Activated T-helper 1 cell treated with anti-CD3 and anti-CD28 coated beads, Interleukin-12 subunit alpha, Interleukin-12 subunit beta, Interleukin-2, Interleukin-4 antibody, amounts not matched to agents 30 ng/mL and 10 ng/mL and 1 ng/mL, durations not matched to agents 14 hours and 24 hours and 36 hours (primary cell): ENCODE measurements at regions not wholly inside any gene's neighbourhood (a gene's known extent, or its start where the extent isn't known, plus 50 kb on each side); places are given as distances from the start of the nearest gene placed in this dataset.

ENCODE experiments used
- DNase-seq: peaks from one replicate; pipeline ENCODE4 v3.0.0; 2021; ENCODE audit warnings: low spot score
- H3K27ac Mint-ChIP-seq: one replicate; pipeline ENCODE4 v1.8.0; 2021; ENCODE audit warnings: mild to moderate bottlenecking, mixed read lengths
- H3K27me3 Mint-ChIP-seq: one replicate; pipeline ENCODE4 v1.8.0; 2022; ENCODE audit warnings: mild to moderate bottlenecking, moderate library complexity, mixed read lengths; ENCODE audit not compliant: insufficient read depth
- H3K36me3 Mint-ChIP-seq: one replicate; pipeline ENCODE4 v1.8.0; 2021; ENCODE audit warnings: low read depth, mixed read lengths
- H3K4me1 Mint-ChIP-seq: one replicate; pipeline ENCODE4 v1.8.0; 2021; ENCODE audit warnings: low read depth, mixed read lengths
- H3K4me3 Mint-ChIP-seq: one replicate; pipeline ENCODE4 v1.8.0; 2021; ENCODE audit warnings: mild to moderate bottlenecking, moderate library complexity, mixed read lengths
- H3K9me3 Mint-ChIP-seq: one replicate; pipeline ENCODE4 v1.8.0; 2021; ENCODE audit warnings: mixed read lengths
- intact Hi-C: fragments of 100-400 bp; cut with micrococcal nuclease; formaldehyde crosslinking; loops from one replicate; pipeline ENCODE4 v1.15.1; 2024

DNA sequence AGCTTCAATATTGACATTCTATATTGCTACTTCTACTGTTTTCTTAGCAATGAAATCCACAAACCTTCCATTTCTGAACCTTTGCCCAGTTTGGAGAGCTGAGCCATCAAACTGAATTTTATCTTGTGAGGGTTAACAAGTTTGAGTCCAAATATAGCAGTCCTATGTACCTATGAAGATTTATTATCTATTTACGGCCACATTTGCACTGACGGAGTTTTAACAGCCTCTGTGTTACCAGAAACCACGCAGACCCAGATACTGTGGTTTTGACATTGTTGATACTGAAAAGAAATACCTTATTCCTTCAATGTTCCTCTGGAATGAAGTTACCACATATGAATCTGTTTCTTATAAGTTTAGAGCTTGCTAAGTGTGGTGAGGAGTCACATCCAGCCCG, 172.6 kb downstream of the FGFR2 start:
- intact Hi-C loops: no loop called here
- H3K27me3 Mint-ChIP-seq: peaks cover 2% of the 10 kb centered on the region
- no peak for DNase-seq
- no peaks in the 10 kb centered on the region for H3K9me3 Mint-ChIP-seq
- H3K36me3 Mint-ChIP-seq: no peaks in the 10 kb centered on the region
- no peak overlapping the region for H3K4me3 Mint-ChIP-seq
- H3K4me1 Mint-ChIP-seq: no peaks in the 10 kb centered on the region
- H3K27ac Mint-ChIP-seq: no peak overlapping the region

DNA sequence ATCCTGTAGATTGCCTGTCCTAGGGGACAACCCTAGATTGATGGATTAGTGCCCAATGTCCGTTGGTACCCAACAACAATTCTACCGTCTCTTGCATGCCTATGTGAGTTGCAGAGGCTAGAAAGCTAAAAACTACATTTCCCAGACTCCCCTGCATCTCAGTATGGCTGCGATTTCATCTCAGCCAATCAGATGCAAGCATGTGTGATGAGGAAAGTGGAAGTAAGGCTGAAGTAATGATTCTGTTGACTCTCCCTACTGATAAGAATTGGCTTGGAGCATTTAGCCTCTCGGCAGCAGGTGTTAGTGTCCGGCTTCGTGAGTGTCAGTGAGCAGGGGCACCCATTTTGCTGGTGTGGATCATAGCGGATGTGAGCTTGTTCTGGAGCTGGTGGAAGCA, 171.9 kb downstream of the FGFR2 start:
- Mint-ChIP-seq H3K4me3 (no peak overlapping the region), H3K36me3 (no peaks in the 10 kb centered on the region), H3K4me1 (no peaks in the 10 kb centered on the region), H3K27me3 (peaks cover 2% of the 10 kb centered on the region), H3K9me3 (no peaks in the 10 kb centered on the region), H3K27ac (no peak overlapping the region)
- intact Hi-C loops: no loop called here
- DNase-seq: no peak
